Psoas muscle (tissue), 7 donors: ENCODE measurements at regions not wholly inside any gene's neighbourhood (a gene's known extent, or its start where the extent isn't known, plus 50 kb on each side); places are given as distances from the start of the nearest gene placed in this dataset.
"Not testable (repeated sequence)": the region's sequence is repeated elsewhere in the genome, so short reads cannot be mapped to it uniquely, and the experiment has no call there.

Experiments used
- ATAC-seq, 4 donors: fragments of 200-7000 bp; cut with Tn5 transposase; one replicate each; pipeline ENCODE4 v1.9.1; 2020; ENCODE audit warnings: moderate library complexity in 3 of 4, mild to moderate bottlenecking in 2 of 4
- DNase-seq, 2 donors: peaks; one replicate each; pipeline ENCODE4 v3.0.0-alpha.2; 2020
- H3K27ac ChIP-seq: fragments of 200-600 bp; one replicate; pipeline ENCODE4 v1.8.0; 2022
- H3K27me3 ChIP-seq, 3 donors: fragments of 200-600 bp in 1 of 3; one replicate each; pipeline versions ENCODE4 v1.6.1 to v1.8.0; 2013 to 2022; ENCODE audit warnings: low read length in 2 of 3, mild to moderate bottlenecking in 2 of 3, moderate library complexity in 1 of 3; ENCODE audit not compliant: insufficient read depth in 3 of 3
- H3K36me3 ChIP-seq, 2 donors: fragments of 200-600 bp in 1 of 2; one replicate each; pipeline versions ENCODE4 v1.6.1 to v1.8.0; 2013 to 2022; ENCODE audit warnings: low read depth in 1 of 2, mild to moderate bottlenecking in 1 of 2, moderate library complexity in 1 of 2; ENCODE audit not compliant: insufficient read depth in 1 of 2
- H3K4me1 ChIP-seq: fragments of 200-600 bp; one replicate; pipeline ENCODE4 v1.8.0; 2022
- H3K4me3 ChIP-seq: fragments of 200-600 bp; one replicate; pipeline ENCODE4 v1.8.0; 2022; ENCODE audit warnings: mild to moderate bottlenecking
- H3K9me3 ChIP-seq: fragments of 200-600 bp; one replicate; pipeline ENCODE4 v1.8.0; 2022
- WGBS, 3 donors: extraction: QIAGEN DNeasy Blood & Tissue Kit; methylation state at CpG; one replicate each; pipeline versions ENCODE4 v1.1.6 to v1.1.7; 2013; 5-methylcytosine and 5-hydroxymethylcytosine counted together
- intact Hi-C, 2 donors: fragments of 100-400 bp; cut with DNase I; formaldehyde crosslinking; loops; one replicate each; pipeline versions ENCODE4 v1.11.0 to v1.14.2; 2022
- TF ChIP-seq, protein P1 (sequence below): fragments of 200-600 bp; IDR thresholded peaks from one replicate; pipeline ENCODE4 v1.8.0; 2022; ENCODE audit warnings: antibody characterized with exemption
- donor health status: healthy with polysubstance abuse.
- donor health status: DM: no; HTN: no; CAD: no; lungs with moderate emphysema.
- donor health status: Bipolar disorder and iron deficiency.
- donor health status: healthy.
- donor health status: DM: yes; HTN: yes; CAD: no.
- donor health status: DM: no; HTN: no; CAD: no.
- donor health status: DM: yes; HTN: yes; CAD: no.

DNA sequence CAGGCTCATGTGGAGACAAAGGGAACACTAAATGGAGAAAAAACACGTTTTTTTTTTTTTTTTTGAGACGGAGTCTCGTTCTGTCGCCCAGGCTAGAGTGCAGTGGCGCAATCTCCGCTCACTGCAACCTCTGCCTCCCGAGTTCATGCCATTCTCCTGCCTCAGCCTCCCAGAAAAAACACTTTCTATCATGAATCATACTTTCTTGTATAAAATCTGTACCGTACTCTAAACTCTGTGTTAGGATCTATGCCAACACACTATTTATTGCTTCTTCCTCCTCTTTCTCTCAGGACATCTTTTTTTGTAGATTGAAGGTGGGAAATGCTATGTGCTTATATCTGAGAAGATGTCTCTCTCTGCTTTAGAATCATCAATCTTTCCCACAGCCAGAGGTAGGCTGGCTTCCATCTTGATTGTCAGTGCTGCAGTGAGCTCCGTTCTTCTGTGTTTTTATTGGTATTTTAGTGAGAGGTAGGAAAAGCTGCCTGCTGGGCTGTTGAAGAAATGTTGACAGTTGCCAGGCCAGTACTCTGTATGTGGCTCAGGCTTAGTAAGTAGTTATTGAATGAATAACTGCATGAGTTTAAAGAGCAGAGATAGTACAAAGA lies 101.1 kb downstream of the GPR85 start:
- ATAC-seq, result no peak
- WGBS, 3 donors, result 52 to 54% (median 54%) methylated on average over 7 to 9 of the region's 9 CpGs

DNA sequence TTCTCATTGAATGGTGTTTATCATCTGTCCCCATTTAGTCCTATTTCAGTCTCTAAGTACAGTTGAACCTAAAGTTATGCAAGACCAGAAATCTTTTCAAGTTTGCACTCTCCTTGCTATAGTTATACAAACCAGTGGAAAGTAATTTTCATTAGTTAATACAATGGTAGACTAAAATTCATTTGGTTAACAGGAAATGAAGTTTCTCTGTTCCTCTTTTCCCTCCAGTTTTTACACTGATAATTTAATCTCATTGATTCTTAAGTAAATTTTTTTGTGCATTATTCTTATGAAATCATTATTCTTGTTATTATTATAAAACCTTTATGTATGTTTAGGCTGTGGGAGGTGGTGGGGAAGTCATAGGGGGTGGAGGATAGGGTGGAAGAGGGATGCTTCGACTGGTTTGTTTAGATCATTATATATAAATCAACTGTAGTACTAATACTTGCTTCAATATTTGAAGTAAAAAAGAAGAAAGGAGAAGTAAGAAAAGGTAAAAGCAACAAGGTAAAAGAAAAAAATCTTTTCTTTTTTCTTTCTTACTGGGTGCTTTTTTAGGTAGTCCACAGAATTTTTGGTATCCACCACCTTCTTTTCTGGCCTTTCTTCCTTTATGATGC lies 104.1 kb downstream of the GPR85 start:
- H3K27ac ChIP-seq, result no peak overlapping the region
- no peaks in the 10 kb centered on the region for H3K36me3 ChIP-seq
- H3K4me1 ChIP-seq, result no peaks in the 10 kb centered on the region
- TF ChIP-seq, protein P1, sequence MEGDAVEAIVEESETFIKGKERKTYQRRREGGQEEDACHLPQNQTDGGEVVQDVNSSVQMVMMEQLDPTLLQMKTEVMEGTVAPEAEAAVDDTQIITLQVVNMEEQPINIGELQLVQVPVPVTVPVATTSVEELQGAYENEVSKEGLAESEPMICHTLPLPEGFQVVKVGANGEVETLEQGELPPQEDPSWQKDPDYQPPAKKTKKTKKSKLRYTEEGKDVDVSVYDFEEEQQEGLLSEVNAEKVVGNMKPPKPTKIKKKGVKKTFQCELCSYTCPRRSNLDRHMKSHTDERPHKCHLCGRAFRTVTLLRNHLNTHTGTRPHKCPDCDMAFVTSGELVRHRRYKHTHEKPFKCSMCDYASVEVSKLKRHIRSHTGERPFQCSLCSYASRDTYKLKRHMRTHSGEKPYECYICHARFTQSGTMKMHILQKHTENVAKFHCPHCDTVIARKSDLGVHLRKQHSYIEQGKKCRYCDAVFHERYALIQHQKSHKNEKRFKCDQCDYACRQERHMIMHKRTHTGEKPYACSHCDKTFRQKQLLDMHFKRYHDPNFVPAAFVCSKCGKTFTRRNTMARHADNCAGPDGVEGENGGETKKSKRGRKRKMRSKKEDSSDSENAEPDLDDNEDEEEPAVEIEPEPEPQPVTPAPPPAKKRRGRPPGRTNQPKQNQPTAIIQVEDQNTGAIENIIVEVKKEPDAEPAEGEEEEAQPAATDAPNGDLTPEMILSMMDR, result no peak
- WGBS, 3 donors, result 59 to 78% (median 73%) methylated on average over 1 of the region's 1 CpG
- no peaks in the 10 kb centered on the region for H3K9me3 ChIP-seq
- DNase-seq (no peak), ATAC-seq (no peak)
- H3K27me3 ChIP-seq, result no peaks in the 10 kb centered on the region
- intact Hi-C loops, result no loop called here
- H3K4me3 ChIP-seq, result no peak overlapping the region

More for the DNA sequence above, 101.1 kb downstream of the GPR85 start:
- no peaks in the 10 kb centered on the region for H3K9me3 ChIP-seq
- no peak for DNase-seq
- no peaks in the 10 kb centered on the region for H3K27me3 ChIP-seq
- H3K27ac ChIP-seq, result no peak overlapping the region
- no peaks in the 10 kb centered on the region for H3K36me3 ChIP-seq
- intact Hi-C loops, result no loop called here
- H3K4me1 ChIP-seq, result no peaks in the 10 kb centered on the region
- TF ChIP-seq, protein P1, result no peak
- H3K4me3 ChIP-seq, result no peak overlapping the region

DNA sequence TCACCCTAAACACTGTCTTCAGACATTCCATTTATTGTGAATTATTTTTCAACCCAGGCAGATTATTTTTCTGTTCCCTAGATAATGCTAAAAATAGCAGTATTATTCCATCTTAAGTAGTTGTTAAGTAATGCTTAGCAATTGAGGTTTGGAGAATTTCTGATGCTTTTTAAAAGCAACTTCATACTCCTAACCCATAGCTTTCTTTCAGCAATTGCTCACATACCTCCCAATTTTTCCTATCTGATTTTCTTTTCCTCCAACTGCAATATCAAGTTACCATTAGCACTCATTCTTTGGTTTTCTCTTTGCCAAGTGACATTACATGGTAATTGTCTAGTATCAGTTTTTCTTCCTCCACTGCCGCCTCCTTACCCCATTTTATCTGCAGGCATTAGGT lies 104.7 kb downstream of the GPR85 start:
- TF ChIP-seq, protein P1, result no peak
- WGBS, 3 donors, result 27 to 41% (median 39%) methylated on average over 1 of the region's 1 CpG

DNA sequence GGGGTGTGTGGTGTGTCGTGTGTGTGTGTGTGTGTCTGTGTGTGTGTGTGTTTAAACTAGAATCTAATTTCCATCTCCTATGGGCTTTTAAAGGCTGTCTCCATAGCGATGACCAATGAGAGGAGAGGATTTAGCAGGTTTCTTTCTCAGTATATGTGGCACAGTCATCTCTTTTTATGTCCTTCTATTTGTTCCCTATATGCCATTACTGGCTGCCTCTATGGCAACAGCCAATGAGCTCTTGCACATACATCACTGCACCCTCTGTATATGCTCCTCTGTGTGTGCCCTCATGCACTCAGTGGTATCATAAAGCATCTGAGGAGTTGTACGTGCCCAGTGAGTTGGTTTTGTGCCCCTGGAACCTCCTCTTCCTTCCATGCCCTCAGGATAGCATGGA lies 107.6 kb downstream of the GPR85 start:
- H3K9me3 ChIP-seq, H3K4me3 ChIP-seq, H3K4me1 ChIP-seq, ATAC-seq, H3K27ac ChIP-seq, H3K27me3 ChIP-seq, H3K36me3 ChIP-seq, intact Hi-C loops, DNase-seq: not testable (repeated sequence)
- WGBS, 3 donors, result 69 to 80% (median 73%) methylated on average over 2 of the region's 3 CpGs

More for the DNA sequence above, 104.7 kb downstream of the GPR85 start:
- H3K36me3 ChIP-seq, result no peaks in the 10 kb centered on the region
- DNase-seq (no peak), ATAC-seq (no peak)
- H3K4me1 ChIP-seq, result no peaks in the 10 kb centered on the region
- H3K4me3 ChIP-seq, result no peak overlapping the region
- H3K27ac ChIP-seq, result no peak overlapping the region
- intact Hi-C loops, result no loop called here
- no peaks in the 10 kb centered on the region for H3K27me3 ChIP-seq
- H3K9me3 ChIP-seq, result no peaks in the 10 kb centered on the region

DNA sequence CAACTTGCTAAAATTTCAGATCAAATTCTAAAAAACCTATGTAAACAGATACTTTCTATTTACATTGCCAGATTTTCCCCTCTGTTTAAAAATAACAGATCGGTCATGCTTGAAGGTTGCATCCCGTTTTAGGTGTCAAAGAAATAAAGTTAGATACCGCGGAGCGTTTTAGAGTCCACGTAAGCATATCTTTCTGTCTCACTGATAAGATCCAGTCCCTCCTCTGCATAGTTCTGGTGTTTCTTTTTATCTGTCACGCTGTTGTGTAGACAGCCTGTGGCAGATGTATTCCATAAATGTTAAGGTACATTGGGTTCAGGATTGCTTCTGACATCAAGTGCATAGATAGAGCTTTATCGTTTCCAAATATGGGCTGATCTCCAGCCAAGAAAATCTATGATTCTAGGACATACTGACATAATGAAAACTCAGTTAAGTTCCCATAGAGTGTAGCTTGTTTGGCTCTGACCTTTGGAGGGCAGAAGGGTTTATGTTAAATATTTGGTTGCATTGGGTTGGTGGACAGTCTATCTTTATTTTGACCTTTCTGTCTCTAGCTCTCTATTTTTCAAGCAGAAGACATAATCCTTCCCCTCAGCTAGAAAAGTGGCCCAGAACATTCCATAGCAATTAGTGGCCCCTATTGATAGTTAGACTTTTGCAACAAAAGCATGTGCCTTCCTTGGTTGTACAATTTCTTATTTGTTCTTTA lies 109.2 kb downstream of the GPR85 start:
- H3K9me3 ChIP-seq, H3K36me3 ChIP-seq, intact Hi-C loops, H3K27ac ChIP-seq, H3K4me1 ChIP-seq, ATAC-seq, H3K27me3 ChIP-seq, H3K4me3 ChIP-seq, DNase-seq: not testable (repeated sequence)
- WGBS, 3 donors, result 71 to 74% (median 71%) methylated on average over 5 of the region's 8 CpGs
